GM12891 (cell line): ENCODE measurements at regions not wholly inside any gene's neighbourhood (a gene's known extent, or its start where the extent isn't known, plus 50 kb on each side); places are given as distances from the start of the nearest gene placed in this dataset.

Experiments
- POLR2A ChIP-seq: IDR thresholded peaks from 2 replicates; pipeline ENCODE4 v1.6.1; 2011; ENCODE audit warnings: low read depth, low read length, control low read depth
- POLR2AphosphoS5 ChIP-seq: IDR thresholded peaks from 2 replicates; pipeline ENCODE4 v1.6.1; 2011; ENCODE audit warnings: low read depth, low read length, control low read depth
- SPI1 ChIP-seq: IDR thresholded peaks from 2 replicates; pipeline ENCODE4 v1.6.1; 2011; ENCODE audit warnings: low read depth, low read length, control low read depth
- TAF1 ChIP-seq: IDR thresholded peaks from 2 replicates; pipeline ENCODE4 v1.6.1; 2011; ENCODE audit warnings: low read depth, low read length, control low read depth

- TF ChIP-seq POLR2AphosphoS5: no peak
- no peak for TF ChIP-seq POLR2A
- TF ChIP-seq SPI1: no peak
- no peak for TF ChIP-seq TAF1
Observed at GRCh38 chr5:155290937-155291336, 277.4 kb downstream of the KIF4B start.
